Sigmoid colon (tissue), 4 donors: ENCODE measurements at regions not wholly inside any gene's neighbourhood (a gene's known extent, or its start where the extent isn't known, plus 50 kb on each side); places are given as distances from the start of the nearest gene placed in this dataset.

ENCODE experiments used
- CTCF ChIP-seq, 4 experiments: fragments of 450-650 bp in 3 of 4; fragments of 200-600 bp in 1 of 4; IDR thresholded peaks; one replicate each; pipeline ENCODE4 v1.5.1; 2016 to 2019; ENCODE audit warnings: antibody characterized with exemption in 4 of 4, mild to moderate bottlenecking in 3 of 4, moderate library complexity in 2 of 4
- EP300 ChIP-seq, 4 donors: sonication (generic); formaldehyde crosslinking; IDR thresholded peaks; one replicate each; pipeline ENCODE4 v1.6.1; 2017; ENCODE audit warnings: antibody characterized with exemption in 4 of 4
- POLR2A ChIP-seq, 2 donors: fragments of 450-650 bp; IDR thresholded peaks; one replicate each; pipeline ENCODE4 v1.6.1; 2016; ENCODE audit warnings: antibody characterized with exemption in 2 of 2, mild to moderate bottlenecking in 2 of 2, moderate library complexity in 2 of 2
- POLR2AphosphoS5 ChIP-seq, 4 donors: sonication (generic); formaldehyde crosslinking; IDR thresholded peaks; one replicate each; pipeline ENCODE4 v1.6.1; 2017; ENCODE audit warnings: antibody characterized with exemption in 4 of 4

- no peak for TF ChIP-seq CTCF (IDR thresholded peaks at IDR 0.05)
- TF ChIP-seq POLR2A (IDR thresholded peaks at IDR 0.05): no peak
- no peak for TF ChIP-seq POLR2AphosphoS5 (IDR thresholded peaks at IDR 0.05)
- TF ChIP-seq EP300 (IDR thresholded peaks at IDR 0.05): no peak
Measured at GRCh38 chr12:114738460-114739184, 54.6 kb upstream of the TBX3 start.
